KMS-11 (cell line): ENCODE measurements at regions not wholly inside any gene's neighbourhood (a gene's known extent, or its start where the extent isn't known, plus 50 kb on each side); places are given as distances from the start of the nearest gene placed in this dataset.

ENCODE experiments used
- H2AFZ ChIP-seq: fragments of 200-600 bp; sonication (generic); 2 replicates; pipeline ENCODE4 v1.6.1; 2016; ENCODE audit warnings: antibody characterized with exemption, mixed run types, low read depth
- H3K27ac ChIP-seq: fragments of 200-600 bp; sonication (generic); 2 replicates; pipeline ENCODE4 v1.6.1; 2016; ENCODE audit warnings: mild to moderate bottlenecking, mixed run types
- H3K27me3 ChIP-seq: fragments of 200-600 bp; sonication (generic); 2 replicates; pipeline ENCODE4 v1.6.1; 2017; ENCODE audit warnings: mild to moderate bottlenecking, low read depth, mixed run types, moderate library complexity; ENCODE audit not compliant: insufficient read depth
- H3K36me3 ChIP-seq: fragments of 200-600 bp; sonication (generic); 2 replicates; pipeline ENCODE4 v1.6.1; 2017; ENCODE audit warnings: mild to moderate bottlenecking, mixed run types; ENCODE audit not compliant: insufficient read depth
- H3K4me1 ChIP-seq: fragments of 200-600 bp; sonication (generic); 2 replicates; pipeline ENCODE4 v1.6.1; 2016; ENCODE audit warnings: mild to moderate bottlenecking, low read depth, mixed run types; ENCODE audit not compliant: poor library complexity, severe bottlenecking
- H3K4me2 ChIP-seq: fragments of 200-600 bp; sonication (generic); 2 replicates; pipeline ENCODE4 v1.7.0; 2016; ENCODE audit warnings: mild to moderate bottlenecking, mixed run types
- H3K4me3 ChIP-seq: fragments of 200-600 bp; sonication (generic); IDR thresholded peaks from 2 replicates; pipeline ENCODE4 v1.6.1; 2017; ENCODE audit warnings: low read depth, low read length, mixed read lengths; ENCODE audit not compliant: insufficient read depth
- H3K79me2 ChIP-seq: fragments of 200-600 bp; sonication (generic); 2 replicates; pipeline ENCODE4 v1.6.1; 2016; ENCODE audit warnings: low read depth, mixed run types; ENCODE audit not compliant: insufficient read depth
- H3K9ac ChIP-seq: fragments of 200-600 bp; sonication (generic); 2 replicates; pipeline ENCODE4 v1.6.1; 2016; ENCODE audit warnings: mild to moderate bottlenecking, mixed run types
- H4K20me1 ChIP-seq: fragments of 200-600 bp; sonication (generic); 2 replicates; pipeline ENCODE4 v1.6.1; 2016; ENCODE audit warnings: mild to moderate bottlenecking, mixed run types; ENCODE audit not compliant: insufficient read depth
- CTCF ChIP-seq: fragments of 200-600 bp; sonication (generic); conservative IDR thresholded peaks from 2 replicates; pipeline ENCODE4 v1.6.1; 2017; ENCODE audit warnings: low read depth, mild to moderate bottlenecking, antibody characterized with exemption, low read length, moderate library complexity, mixed read lengths

- no peaks in the 10 kb centered on the region; the same call in 1 of the 2 replicates for H3K27me3 ChIP-seq
- H3K4me1 ChIP-seq, result no peaks in the 10 kb centered on the region
- no peak for TF ChIP-seq CTCF
These were observed 155.2 kb upstream of the KAZN start for GRCh38 chr1:14443164-14443787.

GRCh38 chr1:14451217-14451616 lies 147.3 kb upstream of the KAZN start:
- TF ChIP-seq CTCF, result no peak
- Histone ChIP-seq H3K4me2 (no peak overlapping the region), H3K27ac (no peak overlapping the region), H4K20me1 (no peaks in the 10 kb centered on the region), H3K27me3 (no peaks in the 10 kb centered on the region), H3K4me3 (no peak overlapping the region), H3K9ac (no peak overlapping the region), H3K36me3 (no peaks in the 10 kb centered on the region), H3K4me1 (no peaks in the 10 kb centered on the region), H3K79me2 (no peaks in the 10 kb centered on the region), H2AFZ (no peak overlapping the region)

More at GRCh38 chr1:14443164-14443787, 155.2 kb upstream of the KAZN start:
- Histone ChIP-seq H4K20me1 (no peaks in the 10 kb centered on the region), H3K27ac (no peak overlapping the region), H3K4me2 (no peak overlapping the region), H3K4me3 (no peak overlapping the region), H3K79me2 (no peaks in the 10 kb centered on the region), H3K36me3 (no peaks in the 10 kb centered on the region), H2AFZ (no peak overlapping the region), H3K9ac (no peak overlapping the region)

GRCh38 chr1:14452551-14452950 lies 145.9 kb upstream of the KAZN start:
- Histone ChIP-seq H3K27me3 (no peaks in the 10 kb centered on the region), H3K4me1 (no peaks in the 10 kb centered on the region), H3K27ac (no peak overlapping the region), H3K4me2 (no peak overlapping the region), H4K20me1 (no peaks in the 10 kb centered on the region), H3K4me3 (no peak overlapping the region), H3K36me3 (no peaks in the 10 kb centered on the region), H3K9ac (no peak overlapping the region), H2AFZ (no peak overlapping the region), H3K79me2 (no peaks in the 10 kb centered on the region)
- TF ChIP-seq CTCF, result no peak

- Histone ChIP-seq H4K20me1 (no peaks in the 10 kb centered on the region), H3K4me3 (no peak overlapping the region), H3K36me3 (no peaks in the 10 kb centered on the region), H3K4me1 (no peaks in the 10 kb centered on the region), H3K27me3 (no peaks in the 10 kb centered on the region), H2AFZ (no peak overlapping the region), H3K79me2 (no peaks in the 10 kb centered on the region), H3K27ac (no peak overlapping the region), H3K4me2 (no peak overlapping the region), H3K9ac (no peak overlapping the region)
- no peak for TF ChIP-seq CTCF
These were observed 138.3 kb upstream of the KAZN start for GRCh38 chr1:14460173-14460572.
